RWPE1 (cell line): ENCODE measurements at regions not wholly inside any gene's neighbourhood (a gene's known extent, or its start where the extent isn't known, plus 50 kb on each side); places are given as distances from the start of the nearest gene placed in this dataset.

Source experiments
- CTCF ChIA-PET: fragments of 350-600 bp; sonication (Branson Sonifier 250); formaldehyde crosslinking; extraction: SDS; loops from one replicate; lab custom pipeline; 2021; lab: Yijun Ruan, JAX
- POLR2A ChIA-PET: fragments of 400-600 bp; formaldehyde crosslinking; extraction: SDS; loops from one replicate; lab custom pipeline; 2020; ENCODE audit warnings: antibody characterized with exemption; ENCODE audit not compliant: low non-redundant PET; lab: Yijun Ruan, JAX
- DNase-seq: peaks from one replicate; pipeline ENCODE4 v3.0.0; 2012; ENCODE audit warnings: low spot score
- H3K27ac ChIP-seq: fragments of 450-650 bp; 2 replicates; pipeline ENCODE4 v1.5.1; 2017
- TF ChIP-seq, protein P1 (sequence below): fragments of 450-650 bp; conservative IDR thresholded peaks from 2 replicates; pipeline ENCODE4 v1.5.1; 2017; ENCODE audit warnings: low read depth, mild to moderate bottlenecking

GRCh38 chr4:112905728-112906127 lies 143.7 kb upstream of the ANK2 start:
- no peak for DNase-seq
- CTCF ChIA-PET = no interaction called here
- H3K27ac ChIP-seq = no peak overlapping the region
- POLR2A ChIA-PET = no interaction called here
- TF ChIP-seq, protein P1, sequence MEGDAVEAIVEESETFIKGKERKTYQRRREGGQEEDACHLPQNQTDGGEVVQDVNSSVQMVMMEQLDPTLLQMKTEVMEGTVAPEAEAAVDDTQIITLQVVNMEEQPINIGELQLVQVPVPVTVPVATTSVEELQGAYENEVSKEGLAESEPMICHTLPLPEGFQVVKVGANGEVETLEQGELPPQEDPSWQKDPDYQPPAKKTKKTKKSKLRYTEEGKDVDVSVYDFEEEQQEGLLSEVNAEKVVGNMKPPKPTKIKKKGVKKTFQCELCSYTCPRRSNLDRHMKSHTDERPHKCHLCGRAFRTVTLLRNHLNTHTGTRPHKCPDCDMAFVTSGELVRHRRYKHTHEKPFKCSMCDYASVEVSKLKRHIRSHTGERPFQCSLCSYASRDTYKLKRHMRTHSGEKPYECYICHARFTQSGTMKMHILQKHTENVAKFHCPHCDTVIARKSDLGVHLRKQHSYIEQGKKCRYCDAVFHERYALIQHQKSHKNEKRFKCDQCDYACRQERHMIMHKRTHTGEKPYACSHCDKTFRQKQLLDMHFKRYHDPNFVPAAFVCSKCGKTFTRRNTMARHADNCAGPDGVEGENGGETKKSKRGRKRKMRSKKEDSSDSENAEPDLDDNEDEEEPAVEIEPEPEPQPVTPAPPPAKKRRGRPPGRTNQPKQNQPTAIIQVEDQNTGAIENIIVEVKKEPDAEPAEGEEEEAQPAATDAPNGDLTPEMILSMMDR = no peak

DNA sequence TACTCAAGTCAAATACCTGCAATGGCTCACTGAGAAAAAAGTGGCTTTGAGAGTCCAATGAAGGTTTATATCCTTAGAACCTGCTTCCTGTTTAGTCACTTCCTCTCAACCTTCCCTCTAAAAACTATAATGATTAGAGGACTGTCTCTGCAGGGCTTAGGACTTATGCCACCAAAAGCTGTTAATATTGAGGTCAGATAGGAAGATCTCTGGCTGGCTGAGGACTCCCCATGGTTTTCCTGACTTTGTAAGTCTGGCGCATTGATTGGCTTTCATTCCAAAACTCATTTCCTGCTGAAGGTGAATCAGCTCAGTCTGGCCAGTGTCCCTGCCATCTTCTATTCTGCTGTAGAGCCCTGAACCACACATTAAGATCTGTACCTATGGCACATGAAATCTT lies 140.9 kb upstream of the ANK2 start:
- ChIA-PET POLR2A (no interaction called here), CTCF (no interaction called here)
- no peak overlapping the region for H3K27ac ChIP-seq
- no peak for DNase-seq
- TF ChIP-seq, protein P1 = no peak

DNA sequence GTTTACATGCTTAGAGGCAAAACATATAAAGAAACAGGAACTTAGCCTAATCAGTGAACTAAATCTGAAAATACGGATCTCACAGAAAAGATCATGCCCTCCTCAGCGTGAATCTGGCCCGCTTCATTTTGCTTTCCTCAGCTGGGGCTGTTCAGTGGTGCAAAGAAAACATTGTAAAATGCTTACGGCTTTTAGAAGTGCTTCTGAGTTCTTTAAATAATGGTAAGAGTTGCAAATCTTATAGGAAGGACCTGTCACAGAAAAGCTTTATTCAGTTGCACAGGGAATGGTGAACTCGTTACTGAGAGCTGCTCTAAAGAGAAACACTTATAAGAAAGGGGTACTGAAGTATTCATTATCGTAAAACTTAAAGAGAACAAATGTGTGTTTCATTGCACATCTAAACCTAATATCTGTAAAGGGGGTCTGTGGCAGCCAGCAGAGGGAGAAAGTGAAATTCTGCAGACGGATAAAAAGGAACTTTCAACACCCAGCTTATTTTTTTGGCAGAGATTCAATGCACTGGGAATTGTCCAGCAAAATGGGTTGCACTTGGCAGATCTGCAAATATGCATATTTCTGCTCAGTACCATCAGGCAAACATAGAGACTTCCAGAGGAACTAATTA lies 139.2 kb upstream of the ANK2 start:
- no peak for DNase-seq
- H3K27ac ChIP-seq = no peak overlapping the region
- ChIA-PET POLR2A (no interaction called here), CTCF (no interaction called here)
- TF ChIP-seq, protein P1 = no peak

DNA sequence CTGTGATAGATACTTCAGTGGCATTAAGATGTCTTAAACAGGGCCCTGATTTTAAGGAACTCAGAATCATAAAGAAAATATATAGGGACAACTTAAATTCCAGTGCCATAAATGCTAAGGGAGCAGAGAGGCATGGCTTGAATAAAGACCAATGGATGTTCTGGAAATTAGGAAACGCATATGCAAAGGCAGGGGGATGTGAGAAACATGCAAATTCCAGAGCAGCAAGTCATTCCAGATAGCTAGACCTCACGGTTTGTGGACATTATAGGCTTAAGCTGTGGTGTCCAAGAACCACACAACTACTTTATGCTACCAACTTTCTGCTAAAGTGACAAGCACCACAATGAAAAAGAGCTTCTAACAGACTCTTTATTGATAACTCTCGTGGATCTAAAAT lies 132.6 kb upstream of the ANK2 start:
- CTCF ChIA-PET = no interaction called here
- TF ChIP-seq, protein P1 = no peak
- no peak for DNase-seq
- no peak overlapping the region for H3K27ac ChIP-seq
- POLR2A ChIA-PET = no interaction called here

- TF ChIP-seq, protein P1 = no peak
- POLR2A ChIA-PET = no interaction called here
- H3K27ac ChIP-seq = no peak overlapping the region
- CTCF ChIA-PET = interaction anchor here (1.2 kb wide), 1 partner anchor 10 kb away, joined by 3 read pairs; no protein-coding TSS in a partner anchor
- DNase-seq = no peak
These were observed 125.9 kb upstream of the ANK2 start for GRCh38 chr4:112923516-112923915.

- CTCF ChIA-PET = interaction anchor here (1.6 kb wide), 1 partner anchor 12 kb away, joined by 5 read pairs; no protein-coding TSS in a partner anchor
- no peak overlapping the region for H3K27ac ChIP-seq
- TF ChIP-seq, protein P1 = no peak
- POLR2A ChIA-PET = no interaction called here
- no peak for DNase-seq
These were observed 122.6 kb upstream of the ANK2 start for GRCh38 chr4:112926819-112927218.
